CD14-positive monocyte (primary cell): ENCODE measurements at regions not wholly inside any gene's neighbourhood (a gene's known extent, or its start where the extent isn't known, plus 50 kb on each side); places are given as distances from the start of the nearest gene placed in this dataset.
A peak's percentile ranks its signal among the peaks of the same experiment; 100 is the strongest.

Experiments used
- DNase-seq, 3 donors: peaks; one replicate each; pipeline ENCODE4 v3.0.0-alpha.2; 2011 to 2022
- H2AFZ ChIP-seq: 2 replicates; pipeline ENCODE4 v1.6.0; 2012; ENCODE audit warnings: mild to moderate bottlenecking, low read depth, low read length, inconsistent platforms; ENCODE audit not compliant: insufficient read depth, poor library complexity, severe bottlenecking
- H3K27ac ChIP-seq, 2 donors: 1 replicate in 1 of 2; 2 replicates in 1 of 2; pipeline ENCODE4 v1.5.1; 2012 to 2013; ENCODE audit warnings: low read length in 2 of 2, control low read depth in 1 of 2, inconsistent platforms in 1 of 2, low read depth in 1 of 2, mild to moderate bottlenecking in 1 of 2
- H3K27me3 ChIP-seq, 2 donors: one replicate each; pipeline versions ENCODE4 v1.6.0 to v1.6.1; 2011 to 2013; ENCODE audit warnings: low read length in 2 of 2; ENCODE audit not compliant: control insufficient read depth in 2 of 2, insufficient read depth in 2 of 2
- H3K36me3 ChIP-seq, 2 donors: replicated peaks in 1 of 2; 1 replicate in 1 of 2; 2 replicates in 1 of 2; pipeline versions ENCODE4 v1.5.1 to v1.6.1; 2012 to 2013; ENCODE audit warnings: low read length in 2 of 2, control low read depth in 1 of 2, inconsistent platforms in 1 of 2, mild to moderate bottlenecking in 1 of 2; ENCODE audit not compliant: insufficient read depth in 2 of 2, control insufficient read depth in 1 of 2
- H3K4me1 ChIP-seq, 2 donors: 1 replicate in 1 of 2; 2 replicates in 1 of 2; pipeline versions ENCODE4 v1.5.1 to v1.6.1; 2012 to 2013; ENCODE audit warnings: low read length in 2 of 2, control low read depth in 1 of 2, inconsistent platforms in 1 of 2, mild to moderate bottlenecking in 1 of 2, moderate library complexity in 1 of 2; ENCODE audit not compliant: insufficient read depth in 2 of 2, control insufficient read depth in 1 of 2
- H3K4me2 ChIP-seq: replicated peaks from 2 replicates; pipeline ENCODE3; 2012; ENCODE audit warnings: low read length, moderate library complexity, mild to moderate bottlenecking; ENCODE audit not compliant: poor library complexity, severe bottlenecking; ENCODE audit errors: extremely low read depth
- H3K4me3 ChIP-seq, 3 experiments: fragments of 200-600 bp in 1 of 3; sonication (generic) in 1 of 3; replicated peaks in 1 of 3; 1 replicate in 2 of 3; 2 replicates in 1 of 3; pipeline ENCODE4 v1.5.1; 2011 to 2013; ENCODE audit warnings: low read length in 3 of 3, mild to moderate bottlenecking in 3 of 3, control low read depth in 2 of 3, low read depth in 2 of 3, inconsistent platforms in 1 of 3, moderate library complexity in 1 of 3
- H3K79me2 ChIP-seq: 2 replicates; pipeline ENCODE4 v1.6.0; 2012; ENCODE audit warnings: mild to moderate bottlenecking, control low read depth, inconsistent platforms, low read length, moderate library complexity; ENCODE audit not compliant: insufficient read depth
- H3K9ac ChIP-seq: 2 replicates; pipeline ENCODE4 v1.6.0; 2017; ENCODE audit warnings: low read length, mild to moderate bottlenecking; ENCODE audit not compliant: insufficient read depth, poor library complexity, severe bottlenecking
- H3K9me3 ChIP-seq, 2 donors: replicated peaks in 1 of 2; 1 replicate in 1 of 2; 2 replicates in 1 of 2; pipeline versions ENCODE4 v1.5.1 to v1.6.1; 2012 to 2013; ENCODE audit warnings: low read length in 2 of 2, control low read depth in 1 of 2; ENCODE audit not compliant: control insufficient read depth in 1 of 2, insufficient read depth in 1 of 2
- H4K20me1 ChIP-seq: 2 replicates; pipeline ENCODE4 v1.6.0; 2012; ENCODE audit warnings: mild to moderate bottlenecking, low read length, control low read depth, moderate library complexity; ENCODE audit not compliant: insufficient read depth
- H3K27ac Mint-ChIP-seq, 7 donors: one replicate each; pipeline ENCODE4 v1.8.0; 2020; ENCODE audit warnings: mild to moderate bottlenecking in 7 of 7, mixed read lengths in 7 of 7, moderate library complexity in 6 of 7, inconsistent platforms in 2 of 7
- H3K27me3 Mint-ChIP-seq, 3 donors: one replicate each; pipeline ENCODE4 v1.8.0; 2021 to 2022; ENCODE audit warnings: low read depth in 3 of 3, mild to moderate bottlenecking in 3 of 3, mixed read lengths in 3 of 3, moderate library complexity in 3 of 3, inconsistent platforms in 1 of 3
- H3K36me3 Mint-ChIP-seq, 2 donors: one replicate each; pipeline ENCODE4 v1.8.0; 2020; ENCODE audit warnings: mixed read lengths in 2 of 2, inconsistent platforms in 1 of 2, mild to moderate bottlenecking in 1 of 2
- H3K4me1 Mint-ChIP-seq: one replicate; pipeline ENCODE4 v1.8.0; 2020; ENCODE audit warnings: mild to moderate bottlenecking, mixed read lengths
- H3K4me3 Mint-ChIP-seq, 2 donors: one replicate each; pipeline ENCODE4 v1.8.0; 2020; ENCODE audit warnings: mild to moderate bottlenecking in 2 of 2, mixed read lengths in 2 of 2, moderate library complexity in 1 of 2
- H3K9me3 Mint-ChIP-seq, 7 donors: one replicate each; pipeline ENCODE4 v1.8.0; 2020 to 2022; ENCODE audit warnings: mixed read lengths in 7 of 7, mild to moderate bottlenecking in 6 of 7, moderate library complexity in 6 of 7, inconsistent platforms in 2 of 7
- WGBS: methylation state at CpG from one replicate; pipeline ENCODE4 v1.1.5; 2013; ENCODE audit warnings: missing lambda C conversion rate; ENCODE audit not compliant: insufficient coverage; 5-methylcytosine and 5-hydroxymethylcytosine counted together
- intact Hi-C, 2 donors: fragments of 100-400 bp; cut with micrococcal nuclease; formaldehyde crosslinking; loops; one replicate each; pipeline versions ENCODE4 v1.15.0 to v1.15.1; 2023
- TF ChIP-seq, protein P1 (sequence below): fragments of 200-600 bp; IDR thresholded peaks from one replicate; pipeline ENCODE4 v1.8.0; 2022; ENCODE audit warnings: antibody characterized with exemption, mild to moderate bottlenecking

DNA sequence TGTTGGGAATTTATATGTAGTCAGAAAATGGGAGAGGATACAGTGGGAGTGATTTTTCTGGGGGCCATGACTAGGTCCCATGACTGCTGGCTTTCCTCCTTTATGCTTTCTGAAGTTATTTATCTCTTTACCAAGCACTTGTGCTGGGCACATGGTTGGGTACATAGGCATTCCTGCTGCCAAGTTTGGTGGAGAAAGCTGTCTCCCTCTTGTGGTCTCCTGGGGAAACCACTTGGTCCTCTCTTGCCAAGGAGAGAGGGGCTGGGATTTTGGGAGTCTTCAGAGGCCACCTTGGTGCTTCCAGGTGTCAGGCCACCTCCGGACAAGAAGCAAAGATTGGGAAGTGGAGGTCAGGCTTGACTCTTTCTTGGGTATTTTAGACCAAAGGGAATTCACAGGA, 120.2 kb upstream of the KCNE2 start:
- H3K9me3 ChIP-seq, result peaks cover 9 to 10% of the 10 kb centered on the region in 2 donors
- no peaks in the 10 kb centered on the region for H4K20me1 ChIP-seq
- WGBS, result 91% methylated on average over 1 of the region's 1 CpG
- H3K27ac Mint-ChIP-seq, result peak overlapping the region in 1 of 7 donors; percentile 14
- H3K27ac ChIP-seq, result no peak overlapping the region
- DNase-seq, result peak; percentile 31 to 61 (median 61)
- no peaks in the 10 kb centered on the region for H3K36me3 Mint-ChIP-seq
- no peak overlapping the region for H3K4me2 ChIP-seq
- no peaks in the 10 kb centered on the region for H3K4me1 ChIP-seq
- H3K4me3 Mint-ChIP-seq, result no peak overlapping the region
- peaks cover 7 to 17% (median 10%) of the 10 kb centered on the region in 7 donors for H3K9me3 Mint-ChIP-seq
- no peaks in the 10 kb centered on the region for H3K36me3 ChIP-seq
- H3K79me2 ChIP-seq, result no peaks in the 10 kb centered on the region
- TF ChIP-seq, protein P1, sequence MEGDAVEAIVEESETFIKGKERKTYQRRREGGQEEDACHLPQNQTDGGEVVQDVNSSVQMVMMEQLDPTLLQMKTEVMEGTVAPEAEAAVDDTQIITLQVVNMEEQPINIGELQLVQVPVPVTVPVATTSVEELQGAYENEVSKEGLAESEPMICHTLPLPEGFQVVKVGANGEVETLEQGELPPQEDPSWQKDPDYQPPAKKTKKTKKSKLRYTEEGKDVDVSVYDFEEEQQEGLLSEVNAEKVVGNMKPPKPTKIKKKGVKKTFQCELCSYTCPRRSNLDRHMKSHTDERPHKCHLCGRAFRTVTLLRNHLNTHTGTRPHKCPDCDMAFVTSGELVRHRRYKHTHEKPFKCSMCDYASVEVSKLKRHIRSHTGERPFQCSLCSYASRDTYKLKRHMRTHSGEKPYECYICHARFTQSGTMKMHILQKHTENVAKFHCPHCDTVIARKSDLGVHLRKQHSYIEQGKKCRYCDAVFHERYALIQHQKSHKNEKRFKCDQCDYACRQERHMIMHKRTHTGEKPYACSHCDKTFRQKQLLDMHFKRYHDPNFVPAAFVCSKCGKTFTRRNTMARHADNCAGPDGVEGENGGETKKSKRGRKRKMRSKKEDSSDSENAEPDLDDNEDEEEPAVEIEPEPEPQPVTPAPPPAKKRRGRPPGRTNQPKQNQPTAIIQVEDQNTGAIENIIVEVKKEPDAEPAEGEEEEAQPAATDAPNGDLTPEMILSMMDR, result peak; percentile 71
- H2AFZ ChIP-seq, result no peak overlapping the region
- peaks cover 4 to 5% (median 4%) of the 10 kb centered on the region in 3 donors for H3K27me3 Mint-ChIP-seq
- H3K4me1 Mint-ChIP-seq, result peaks cover 5% of the 10 kb centered on the region
- no peak overlapping the region for H3K4me3 ChIP-seq
- no peak overlapping the region for H3K9ac ChIP-seq
- intact Hi-C loops, result loop anchor here (5.0 kb wide), 1 partner anchor 321 kb away; no protein-coding TSS in a partner anchor
- no peaks in the 10 kb centered on the region for H3K27me3 ChIP-seq

DNA sequence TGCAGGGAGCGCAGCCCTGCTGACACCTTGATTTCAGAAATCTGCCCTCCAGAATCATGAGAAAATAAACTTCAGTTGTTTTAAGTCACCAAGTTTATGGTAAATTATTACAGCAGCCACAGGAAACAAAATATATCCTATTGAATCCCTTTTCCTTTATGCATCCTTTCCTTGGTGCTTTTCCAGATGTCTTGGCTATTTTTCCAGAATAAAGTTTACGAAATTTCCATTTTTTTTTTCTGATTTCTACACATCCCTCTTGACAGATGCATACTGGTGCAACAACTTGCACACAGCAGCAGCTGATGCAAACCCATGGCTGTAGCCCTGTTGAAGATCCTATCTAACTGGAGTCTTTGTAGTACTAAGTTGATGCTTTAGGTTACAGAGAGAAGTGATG, 111.1 kb upstream of the KCNE2 start:
- no peak overlapping the region for H3K4me2 ChIP-seq
- no peaks in the 10 kb centered on the region for H3K36me3 ChIP-seq
- H3K27ac ChIP-seq, result no peak overlapping the region
- Mint-ChIP-seq H3K9me3 (peaks cover 17 to 41% (median 30%) of the 10 kb centered on the region in 7 donors), H3K27ac (no peak overlapping the region), H3K4me3 (no peak overlapping the region), H3K4me1 (no peaks in the 10 kb centered on the region), H3K27me3 (peaks cover 4 to 7% (median 6%) of the 10 kb centered on the region in 3 donors), H3K36me3 (no peaks in the 10 kb centered on the region)
- no peaks in the 10 kb centered on the region for H3K79me2 ChIP-seq
- no peak overlapping the region for H3K9ac ChIP-seq
- H4K20me1 ChIP-seq, result no peaks in the 10 kb centered on the region
- intact Hi-C loops, result no loop called here
- H3K4me3 ChIP-seq, result no peak overlapping the region
- DNase-seq, result no peak
- H2AFZ ChIP-seq, result no peak overlapping the region
- H3K27me3 ChIP-seq, result no peaks in the 10 kb centered on the region
- 100% methylated on average over 1 of the region's 2 CpGs for WGBS
- no peaks in the 10 kb centered on the region for H3K4me1 ChIP-seq
- TF ChIP-seq, protein P1, result no peak
- H3K9me3 ChIP-seq, result peaks cover 16 to 17% of the 10 kb centered on the region in 2 donors
